Osteoblast (primary cell): ENCODE measurements at regions not wholly inside any gene's neighbourhood (a gene's known extent, or its start where the extent isn't known, plus 50 kb on each side); places are given as distances from the start of the nearest gene placed in this dataset.

Experiments used
- DNase-seq: peaks from one replicate; pipeline ENCODE4 v3.0.0; 2011; ENCODE audit warnings: low spot score, mixed read lengths; ENCODE audit not compliant: insufficient read length; ENCODE audit errors: missing footprints
- H2AFZ ChIP-seq: 2 replicates; pipeline ENCODE4 v1.6.0; 2011; ENCODE audit warnings: mild to moderate bottlenecking, low read length
- H3K27ac ChIP-seq: 2 replicates; pipeline ENCODE4 v1.5.1; 2011; ENCODE audit warnings: mild to moderate bottlenecking, low read depth, low read length, moderate library complexity
- H3K27me3 ChIP-seq: 2 replicates; pipeline ENCODE4 v1.6.0; 2012; ENCODE audit warnings: mild to moderate bottlenecking, control low read depth, inconsistent platforms, low read length, moderate library complexity; ENCODE audit not compliant: insufficient read depth
- H3K36me3 ChIP-seq: 2 replicates; pipeline ENCODE4 v1.5.1; 2011; ENCODE audit warnings: mild to moderate bottlenecking, low read length, control low read depth, moderate library complexity; ENCODE audit not compliant: insufficient read depth
- H3K4me1 ChIP-seq: 2 replicates; pipeline ENCODE4 v1.5.1; 2011; ENCODE audit warnings: mild to moderate bottlenecking, low read length, control low read depth, moderate library complexity; ENCODE audit not compliant: insufficient read depth
- H3K4me2 ChIP-seq: 2 replicates; pipeline ENCODE4 v1.6.0; 2011; ENCODE audit warnings: mild to moderate bottlenecking, low read length; ENCODE audit not compliant: insufficient read depth
- H3K4me3 ChIP-seq: fragments of 200-600 bp; sonication (generic); 3 replicates; pipeline ENCODE4 v1.5.1; 2012; ENCODE audit warnings: mild to moderate bottlenecking, low read length, inconsistent platforms; ENCODE audit not compliant: insufficient read depth
- H3K79me2 ChIP-seq: 2 replicates; pipeline ENCODE4 v1.6.0; 2012; ENCODE audit warnings: mild to moderate bottlenecking, low read length, control low read depth, inconsistent platforms; ENCODE audit not compliant: insufficient read depth
- H3K9me3 ChIP-seq: 2 replicates; pipeline ENCODE4 v1.5.1; 2011; ENCODE audit warnings: low read depth, low read length, control low read depth
- H4K20me1 ChIP-seq: 2 replicates; pipeline ENCODE4 v1.6.0; 2012; ENCODE audit warnings: mild to moderate bottlenecking, low read length, control low read depth; ENCODE audit not compliant: insufficient read depth
- TF ChIP-seq, protein P1 (sequence below): IDR thresholded peaks from 2 replicates; pipeline ENCODE4 v1.5.1; 2011; ENCODE audit warnings: mild to moderate bottlenecking, low read depth, low read length, moderate library complexity; ENCODE audit errors: extremely low read depth

DNA sequence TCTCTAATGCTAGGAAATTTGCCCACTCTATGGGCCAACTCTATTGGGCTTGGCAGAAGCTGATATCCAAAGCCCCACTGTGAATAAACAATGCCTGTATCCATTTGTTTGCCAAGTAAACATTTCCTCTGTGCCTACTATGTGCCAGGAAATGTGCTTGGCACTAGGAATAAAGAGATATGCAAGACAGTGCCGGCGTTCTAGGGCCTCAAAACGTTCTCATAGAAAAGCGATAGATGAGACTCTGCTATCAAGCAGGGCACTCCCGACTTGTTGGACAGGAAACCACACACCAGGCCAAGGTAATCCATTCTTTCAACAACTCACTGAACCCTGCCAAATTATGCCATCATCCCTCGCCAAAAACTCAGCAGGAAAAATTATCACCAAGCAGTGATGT lies 196.7 kb downstream of the IPMK start:
- Histone ChIP-seq H3K4me1 (no peaks in the 10 kb centered on the region), H3K4me3 (no peak overlapping the region), H3K4me2 (no peak overlapping the region), H3K9me3 (no peaks in the 10 kb centered on the region), H3K36me3 (no peaks in the 10 kb centered on the region), H3K27ac (no peak overlapping the region), H3K27me3 (peaks cover 35% of the 10 kb centered on the region), H3K79me2 (no peaks in the 10 kb centered on the region), H4K20me1 (no peaks in the 10 kb centered on the region), H2AFZ (no peak overlapping the region)
- no peak for DNase-seq
- TF ChIP-seq, protein P1, sequence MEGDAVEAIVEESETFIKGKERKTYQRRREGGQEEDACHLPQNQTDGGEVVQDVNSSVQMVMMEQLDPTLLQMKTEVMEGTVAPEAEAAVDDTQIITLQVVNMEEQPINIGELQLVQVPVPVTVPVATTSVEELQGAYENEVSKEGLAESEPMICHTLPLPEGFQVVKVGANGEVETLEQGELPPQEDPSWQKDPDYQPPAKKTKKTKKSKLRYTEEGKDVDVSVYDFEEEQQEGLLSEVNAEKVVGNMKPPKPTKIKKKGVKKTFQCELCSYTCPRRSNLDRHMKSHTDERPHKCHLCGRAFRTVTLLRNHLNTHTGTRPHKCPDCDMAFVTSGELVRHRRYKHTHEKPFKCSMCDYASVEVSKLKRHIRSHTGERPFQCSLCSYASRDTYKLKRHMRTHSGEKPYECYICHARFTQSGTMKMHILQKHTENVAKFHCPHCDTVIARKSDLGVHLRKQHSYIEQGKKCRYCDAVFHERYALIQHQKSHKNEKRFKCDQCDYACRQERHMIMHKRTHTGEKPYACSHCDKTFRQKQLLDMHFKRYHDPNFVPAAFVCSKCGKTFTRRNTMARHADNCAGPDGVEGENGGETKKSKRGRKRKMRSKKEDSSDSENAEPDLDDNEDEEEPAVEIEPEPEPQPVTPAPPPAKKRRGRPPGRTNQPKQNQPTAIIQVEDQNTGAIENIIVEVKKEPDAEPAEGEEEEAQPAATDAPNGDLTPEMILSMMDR = no peak

DNA sequence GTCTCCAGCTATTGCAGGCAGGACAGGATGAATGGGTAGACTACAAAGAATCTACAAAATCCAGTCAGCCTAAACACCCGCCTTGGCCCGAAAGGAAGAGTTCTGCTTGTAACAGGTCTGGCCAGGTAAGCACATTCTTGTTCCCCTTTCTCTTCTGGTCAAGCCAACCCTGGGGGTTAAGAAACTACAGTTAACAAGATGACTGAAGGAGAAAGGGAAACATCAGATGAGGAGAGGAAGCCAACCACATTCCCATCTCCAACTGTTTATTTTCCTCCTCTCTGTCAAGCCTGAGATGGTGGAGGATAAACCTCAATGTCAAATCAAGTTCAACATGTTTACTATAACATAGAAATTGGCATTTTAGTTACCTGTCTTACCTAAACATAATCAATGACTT lies 198.9 kb downstream of the IPMK start:
- H4K20me1 ChIP-seq = no peaks in the 10 kb centered on the region
- H3K4me2 ChIP-seq = no peak overlapping the region
- H3K4me3 ChIP-seq = no peak overlapping the region
- H2AFZ ChIP-seq = no peak overlapping the region
- no peaks in the 10 kb centered on the region for H3K79me2 ChIP-seq
- H3K27ac ChIP-seq = no peak overlapping the region
- no peaks in the 10 kb centered on the region for H3K36me3 ChIP-seq
- H3K9me3 ChIP-seq = no peaks in the 10 kb centered on the region
- TF ChIP-seq, protein P1 = no peak
- peaks cover 38% of the 10 kb centered on the region for H3K27me3 ChIP-seq
- no peaks in the 10 kb centered on the region for H3K4me1 ChIP-seq
- no peak for DNase-seq

GRCh38 chr10:58066979-58067378 lies 200.7 kb downstream of the IPMK start:
- no peaks in the 10 kb centered on the region for H3K4me1 ChIP-seq
- no peaks in the 10 kb centered on the region for H4K20me1 ChIP-seq
- no peak overlapping the region for H3K4me3 ChIP-seq
- TF ChIP-seq, protein P1 = no peak
- no peaks in the 10 kb centered on the region for H3K36me3 ChIP-seq
- H3K27ac ChIP-seq = no peak overlapping the region
- no peak for DNase-seq
- no peaks in the 10 kb centered on the region for H3K9me3 ChIP-seq
- H3K79me2 ChIP-seq = no peaks in the 10 kb centered on the region
- H3K27me3 ChIP-seq = peaks cover 38% of the 10 kb centered on the region
- no peak overlapping the region for H2AFZ ChIP-seq
- H3K4me2 ChIP-seq = no peak overlapping the region

GRCh38 chr10:58066126-58066525 lies 201.6 kb downstream of the IPMK start:
- H3K27me3 ChIP-seq = peaks cover 38% of the 10 kb centered on the region
- H3K9me3 ChIP-seq = no peaks in the 10 kb centered on the region
- no peaks in the 10 kb centered on the region for H4K20me1 ChIP-seq
- DNase-seq = no peak
- H3K4me1 ChIP-seq = no peaks in the 10 kb centered on the region
- H3K79me2 ChIP-seq = no peaks in the 10 kb centered on the region
- no peak overlapping the region for H2AFZ ChIP-seq
- H3K4me3 ChIP-seq = no peak overlapping the region
- TF ChIP-seq, protein P1 = no peak
- H3K27ac ChIP-seq = no peak overlapping the region
- H3K4me2 ChIP-seq = no peak overlapping the region
- no peaks in the 10 kb centered on the region for H3K36me3 ChIP-seq
